Ovary (tissue), 7 donors: ENCODE measurements at regions not wholly inside any gene's neighbourhood (a gene's known extent, or its start where the extent isn't known, plus 50 kb on each side); places are given as distances from the start of the nearest gene placed in this dataset.
"Not testable (repeated sequence)": the region's sequence is repeated elsewhere in the genome, so short reads cannot be mapped to it uniquely, and the experiment has no call there.

Source experiments
- DNase-seq, 5 donors: peaks; one replicate each; pipeline ENCODE4 v3.0.0-alpha.2; 2019 to 2020
- H3K27ac ChIP-seq, 2 donors: fragments of 200-600 bp; one replicate each; pipeline versions ENCODE4 v1.5.1 to v1.8.0; 2019 to 2022
- H3K27me3 ChIP-seq: fragments of 200-600 bp; one replicate; pipeline ENCODE4 v1.8.0; 2022
- H3K36me3 ChIP-seq: fragments of 200-600 bp; sonication (generic); one replicate; pipeline ENCODE4 v1.5.1; 2019
- H3K4me1 ChIP-seq: one replicate; pipeline ENCODE4 v1.8.1; 2013; ENCODE audit warnings: mild to moderate bottlenecking, moderate library complexity; ENCODE audit not compliant: insufficient read depth
- H3K4me3 ChIP-seq: fragments of 200-600 bp; sonication (generic); one replicate; pipeline ENCODE4 v1.5.1; 2017
- H3K9me3 ChIP-seq, 2 donors: fragments of 200-600 bp in 1 of 2; sonication (generic) in 1 of 2; one replicate each; pipeline versions ENCODE4 v1.5.1 to v1.8.1; 2013 to 2019; ENCODE audit warnings: mild to moderate bottlenecking in 1 of 2, moderate library complexity in 1 of 2
- EP300 ChIP-seq: sonication (generic); formaldehyde crosslinking; IDR thresholded peaks from one replicate; pipeline ENCODE4 v1.6.1; 2017; ENCODE audit warnings: antibody characterized with exemption
- POLR2A ChIP-seq: fragments of 450-650 bp; IDR thresholded peaks from one replicate; pipeline ENCODE4 v1.6.1; 2017; ENCODE audit warnings: antibody characterized with exemption, mild to moderate bottlenecking, moderate library complexity
- WGBS, 3 donors: extraction: QIAGEN DNeasy Blood & Tissue Kit in 1 of 3; methylation state at CpG; one replicate each; pipeline versions ENCODE4 v1.1.5 to v1.1.7; 2013 to 2017; 5-methylcytosine and 5-hydroxymethylcytosine counted together
- intact Hi-C, 4 donors: fragments of 100-400 bp; cut with DNase I; formaldehyde crosslinking; loops; one replicate each; pipeline versions ENCODE4 v1.11.0 to v1.15.1; 2022 to 2023
- TF ChIP-seq, protein P1 (sequence below), 3 donors: fragments of 450-650 bp in 2 of 3; fragments of 200-600 bp in 1 of 3; IDR thresholded peaks; one replicate each; pipeline versions ENCODE4 v1.5.1 to v1.8.0; 2016 to 2022; ENCODE audit warnings: antibody characterized with exemption in 3 of 3, mild to moderate bottlenecking in 1 of 3
- donor health status: DM: no; HTN: no; CAD: no; lungs with moderate emphysema.
- donor health status: DM: no; HTN: no; CAD: no.
- donor health status: Bipolar disorder and iron deficiency.
- donor health status: DM: no; HTN: no; CAD: no.
- donor health status: DM: yes; HTN: yes; CAD: no.

DNA sequence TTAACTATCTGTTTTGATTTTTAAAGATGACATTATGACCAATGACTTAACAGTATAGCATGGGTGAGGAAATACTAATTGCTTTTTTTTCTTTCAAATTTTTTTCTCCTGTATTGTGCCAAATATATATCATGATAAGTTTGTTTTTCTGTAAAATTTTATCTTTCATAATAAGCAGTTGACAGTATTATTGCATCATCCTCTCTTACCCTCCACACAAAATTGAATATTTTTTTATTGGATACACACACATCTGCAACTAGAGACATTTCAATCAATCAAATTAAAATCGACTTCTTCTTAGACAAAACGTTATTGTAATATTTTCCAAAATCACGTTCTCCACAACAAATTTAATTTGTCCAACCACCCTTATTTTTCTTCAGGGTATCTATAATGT lies 330.4 kb upstream of the BRINP3 start:
- Histone ChIP-seq H3K36me3 (no peaks in the 10 kb centered on the region), H3K27ac (no peak overlapping the region), H3K27me3 (no peaks in the 10 kb centered on the region), H3K9me3 (no peaks in the 10 kb centered on the region), H3K4me3 (no peak overlapping the region), H3K4me1 (no peaks in the 10 kb centered on the region)
- intact Hi-C loops: no loop called here
- WGBS, 3 donors: 41 to 55% (median 53%) methylated on average over 3 of the region's 3 CpGs
- DNase-seq: no peak
- TF ChIP-seq, protein P1, sequence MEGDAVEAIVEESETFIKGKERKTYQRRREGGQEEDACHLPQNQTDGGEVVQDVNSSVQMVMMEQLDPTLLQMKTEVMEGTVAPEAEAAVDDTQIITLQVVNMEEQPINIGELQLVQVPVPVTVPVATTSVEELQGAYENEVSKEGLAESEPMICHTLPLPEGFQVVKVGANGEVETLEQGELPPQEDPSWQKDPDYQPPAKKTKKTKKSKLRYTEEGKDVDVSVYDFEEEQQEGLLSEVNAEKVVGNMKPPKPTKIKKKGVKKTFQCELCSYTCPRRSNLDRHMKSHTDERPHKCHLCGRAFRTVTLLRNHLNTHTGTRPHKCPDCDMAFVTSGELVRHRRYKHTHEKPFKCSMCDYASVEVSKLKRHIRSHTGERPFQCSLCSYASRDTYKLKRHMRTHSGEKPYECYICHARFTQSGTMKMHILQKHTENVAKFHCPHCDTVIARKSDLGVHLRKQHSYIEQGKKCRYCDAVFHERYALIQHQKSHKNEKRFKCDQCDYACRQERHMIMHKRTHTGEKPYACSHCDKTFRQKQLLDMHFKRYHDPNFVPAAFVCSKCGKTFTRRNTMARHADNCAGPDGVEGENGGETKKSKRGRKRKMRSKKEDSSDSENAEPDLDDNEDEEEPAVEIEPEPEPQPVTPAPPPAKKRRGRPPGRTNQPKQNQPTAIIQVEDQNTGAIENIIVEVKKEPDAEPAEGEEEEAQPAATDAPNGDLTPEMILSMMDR (IDR thresholded peaks at IDR 0.05): no peak

DNA sequence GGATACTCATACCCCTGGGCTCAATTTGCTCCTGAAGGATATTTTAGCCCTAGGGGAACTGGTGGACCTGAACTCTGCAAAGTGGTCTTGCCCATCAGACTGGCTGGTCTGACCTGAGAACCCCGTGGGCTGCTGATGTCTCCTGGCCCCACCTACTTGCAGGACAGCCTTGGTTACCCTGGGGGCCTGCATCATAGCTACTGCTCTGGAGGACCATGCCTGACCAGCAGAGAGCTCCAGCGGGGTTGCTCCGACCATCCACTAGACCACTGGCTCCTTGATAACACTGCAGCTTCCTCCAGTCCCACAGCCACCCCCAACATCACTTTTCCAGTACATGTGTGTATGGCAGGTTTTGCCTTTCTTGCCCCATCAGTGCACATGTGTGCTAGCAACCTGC lies 331.6 kb upstream of the BRINP3 start:
- WGBS, 3 donors: 76 to 90% (median 85%) methylated on average over 3 of the region's 3 CpGs
- Histone ChIP-seq H3K4me1 (no peaks in the 10 kb centered on the region), H3K27me3 (no peaks in the 10 kb centered on the region), H3K4me3 (no peak overlapping the region), H3K27ac (no peak overlapping the region), H3K36me3 (no peaks in the 10 kb centered on the region), H3K9me3 (no peaks in the 10 kb centered on the region)
- TF ChIP-seq POLR2A (no peak), EP300 (no peak)
- TF ChIP-seq, protein P1 (IDR thresholded peaks at IDR 0.05): no peak
- no peak for DNase-seq
- intact Hi-C loops: no loop called here

DNA sequence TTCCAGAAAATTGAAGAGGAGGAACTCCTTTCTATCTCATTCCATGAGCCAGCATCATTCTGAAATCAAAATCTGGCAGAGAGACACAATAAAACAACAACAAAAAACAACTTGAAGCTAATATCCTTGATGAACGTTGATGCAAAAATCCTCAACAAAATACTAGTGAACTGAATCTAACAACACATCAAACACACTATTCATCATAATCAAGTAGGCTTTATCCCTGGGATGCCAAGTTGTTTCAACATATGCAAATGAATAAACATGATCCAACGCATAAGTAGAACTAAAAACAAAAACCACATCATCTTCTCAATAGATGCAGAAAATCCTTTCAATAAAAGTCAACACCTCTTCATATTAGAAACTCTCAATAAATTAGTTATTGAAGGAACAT lies 335.3 kb upstream of the BRINP3 start:
- intact Hi-C loops: no loop called here
- no peak for DNase-seq
- no peak overlapping the region for H3K4me3 ChIP-seq
- no peaks in the 10 kb centered on the region for H3K27me3 ChIP-seq
- no peaks in the 10 kb centered on the region for H3K4me1 ChIP-seq
- WGBS, 3 donors: 61 to 77% (median 72%) methylated on average over 2 of the region's 2 CpGs
- no peak overlapping the region for H3K27ac ChIP-seq
- H3K36me3 ChIP-seq: no peaks in the 10 kb centered on the region
- no peaks in the 10 kb centered on the region for H3K9me3 ChIP-seq
- TF ChIP-seq, protein P1 (IDR thresholded peaks at IDR 0.05): no peak
- TF ChIP-seq POLR2A (no peak), EP300 (no peak)

DNA sequence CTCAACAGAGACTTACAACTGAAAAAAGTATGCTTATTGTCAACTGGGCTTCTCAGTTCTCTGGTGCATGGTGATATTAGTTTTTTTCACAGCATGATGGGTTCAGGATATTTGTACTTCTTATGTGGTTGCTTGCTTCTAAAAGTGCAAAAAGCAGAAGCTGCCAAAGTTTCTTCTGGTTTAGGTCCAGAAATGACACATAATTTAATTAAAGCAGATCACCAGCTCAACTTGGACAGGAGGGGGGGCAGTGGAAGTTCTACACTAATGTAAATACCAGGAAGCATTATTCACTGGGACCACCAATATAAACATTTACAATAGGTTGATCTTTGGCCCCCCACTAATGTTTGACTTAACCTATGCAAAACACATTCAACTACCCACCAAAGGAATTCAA lies 354.8 kb upstream of the BRINP3 start:
- Histone ChIP-seq H3K27ac (no peak overlapping the region), H3K9me3 (no peaks in the 10 kb centered on the region), H3K4me1 (no peaks in the 10 kb centered on the region), H3K27me3 (no peaks in the 10 kb centered on the region), H3K36me3 (no peaks in the 10 kb centered on the region), H3K4me3 (no peak overlapping the region)
- TF ChIP-seq EP300 (no peak), POLR2A (no peak)
- TF ChIP-seq, protein P1 (IDR thresholded peaks at IDR 0.05): no peak
- intact Hi-C loops: no loop called here
- DNase-seq: no peak

DNA sequence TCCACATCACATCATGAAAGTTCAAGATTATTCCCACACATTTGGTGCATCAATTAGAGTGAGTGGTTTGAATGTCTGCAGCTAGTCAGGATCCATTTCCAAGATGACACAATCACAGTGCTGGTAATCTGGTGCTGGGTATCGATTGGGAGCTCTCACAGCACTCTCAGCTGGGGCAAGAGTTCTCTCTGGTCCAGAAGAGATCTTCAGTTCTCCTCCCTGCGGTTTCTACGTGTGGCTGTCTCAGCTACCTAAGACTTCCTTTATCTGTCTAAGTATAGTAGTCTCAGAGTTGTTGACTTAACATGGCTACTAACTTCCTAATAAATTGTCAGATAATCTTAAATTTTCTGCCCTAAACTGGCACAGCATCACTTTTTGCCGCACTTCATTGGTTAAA lies 358.0 kb upstream of the BRINP3 start:
- no peaks in the 10 kb centered on the region for H3K9me3 ChIP-seq

DNA sequence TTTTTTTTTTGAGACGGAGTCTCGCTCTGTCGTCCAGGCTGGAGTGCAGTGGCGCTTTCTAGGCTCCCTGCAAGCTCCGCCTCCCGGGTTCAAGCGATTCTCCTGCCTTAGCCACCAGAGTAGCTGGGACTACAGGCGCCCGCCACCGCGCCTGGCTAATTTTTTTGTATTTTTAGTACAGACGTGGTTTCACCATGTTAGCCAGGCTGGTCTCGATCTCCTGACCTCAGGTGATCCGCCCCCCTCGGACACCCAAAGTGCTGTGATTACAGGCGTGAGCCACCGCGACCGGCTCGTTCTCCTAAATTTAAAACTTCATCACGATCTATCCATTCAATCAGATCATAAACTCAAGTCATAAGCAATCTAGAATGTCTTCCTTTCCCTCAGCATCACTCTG lies 359.5 kb upstream of the BRINP3 start:
- 90 to 95% (median 93%) methylated on average over 21 of the region's 21 CpGs for WGBS, 3 donors
- H3K27ac ChIP-seq, DNase-seq, H3K4me3 ChIP-seq, H3K36me3 ChIP-seq, H3K4me1 ChIP-seq, H3K9me3 ChIP-seq, intact Hi-C loops, H3K27me3 ChIP-seq: not testable (repeated sequence)

More for the DNA sequence above, 358.0 kb upstream of the BRINP3 start:
- H3K27me3 ChIP-seq: no peaks in the 10 kb centered on the region
- no peak overlapping the region for H3K27ac ChIP-seq
- intact Hi-C loops: no loop called here
- TF ChIP-seq EP300 (no peak), POLR2A (no peak)
- TF ChIP-seq, protein P1 (IDR thresholded peaks at IDR 0.05): no peak
- WGBS, 3 donors: 86 to 91% (median 88%) methylated on average over 4 of the region's 4 CpGs
- no peak overlapping the region for H3K4me3 ChIP-seq
- no peaks in the 10 kb centered on the region for H3K36me3 ChIP-seq
- no peaks in the 10 kb centered on the region for H3K4me1 ChIP-seq
- no peak for DNase-seq
